CD4-positive, alpha-beta T cell (primary cell): ENCODE measurements at regions not wholly inside any gene's neighbourhood (a gene's known extent, or its start where the extent isn't known, plus 50 kb on each side); places are given as distances from the start of the nearest gene placed in this dataset.

ENCODE experiments used
- ATAC-seq: fragments of 200-7000 bp; cut with Tn5 transposase; one replicate; pipeline ENCODE4 v1.10.0; 2022; ENCODE audit warnings: mild to moderate bottlenecking; ENCODE audit not compliant: poor library complexity
- CTCF ChIA-PET: fragments of 350-600 bp; sonication (Branson Sonifier 250); formaldehyde crosslinking; loops from one replicate; lab custom pipeline; 2021; ENCODE audit warnings: antibody characterized with exemption, inconsistent platforms; lab: Charles Lee
- POLR2A ChIA-PET: fragments of 350-600 bp; sonication (Branson Sonifier 250); formaldehyde crosslinking; loops from one replicate; lab custom pipeline; 2021; ENCODE audit warnings: antibody characterized with exemption, inconsistent platforms; lab: Charles Lee
- DNase-seq, 14 experiments: peaks; one replicate each; pipeline ENCODE4 v3.0.0-alpha.2; 2013 to 2020; ENCODE audit warnings: mixed read lengths in 2 of 14
- H3K27ac ChIP-seq, 2 donors: one replicate each; pipeline versions ENCODE4 v1.5.1 to v1.7.0; 2013; ENCODE audit warnings: low read length in 2 of 2, low read depth in 1 of 2, mild to moderate bottlenecking in 1 of 2
- H3K27me3 ChIP-seq, 2 experiments: 1 replicate in 1 of 2; 2 replicates in 1 of 2; pipeline versions ENCODE4 v1.6.1 to v1.7.0; 2013; ENCODE audit warnings: low read length in 2 of 2, control low read depth in 1 of 2, mild to moderate bottlenecking in 1 of 2, moderate library complexity in 1 of 2; ENCODE audit not compliant: insufficient read depth in 2 of 2, control insufficient read depth in 1 of 2
- H3K36me3 ChIP-seq: one replicate; pipeline ENCODE4 v1.6.1; 2013; ENCODE audit warnings: low read length, control low read depth; ENCODE audit not compliant: insufficient read depth
- H3K4me1 ChIP-seq: one replicate; pipeline ENCODE4 v1.6.1; 2013; ENCODE audit warnings: low read length, control low read depth; ENCODE audit not compliant: insufficient read depth
- H3K4me3 ChIP-seq: one replicate; pipeline ENCODE4 v1.5.1; 2013; ENCODE audit warnings: mild to moderate bottlenecking, low read length, moderate library complexity
- H3K9me3 ChIP-seq, 2 experiments: 1 replicate in 1 of 2; 2 replicates in 1 of 2; pipeline versions ENCODE4 v1.6.1 to v1.7.0; 2013; ENCODE audit warnings: low read length in 2 of 2, mild to moderate bottlenecking in 2 of 2, control low read depth in 1 of 2, moderate library complexity in 1 of 2; ENCODE audit not compliant: control insufficient read depth in 1 of 2, insufficient read depth in 1 of 2
- H3K27ac Mint-ChIP-seq: one replicate; pipeline ENCODE4 v1.8.0; 2020; ENCODE audit warnings: mixed read lengths
- H3K27me3 Mint-ChIP-seq: one replicate; pipeline ENCODE4 v1.8.0; 2021; ENCODE audit warnings: mixed read lengths
- H3K36me3 Mint-ChIP-seq: one replicate; pipeline ENCODE4 v1.8.0; 2021; ENCODE audit warnings: low read depth, mixed read lengths
- H3K4me1 Mint-ChIP-seq: one replicate; pipeline ENCODE4 v1.8.0; 2021; ENCODE audit warnings: low read depth, mixed read lengths
- H3K4me3 Mint-ChIP-seq: one replicate; pipeline ENCODE4 v1.8.0; 2020; ENCODE audit warnings: mild to moderate bottlenecking, mixed read lengths
- H3K9me3 Mint-ChIP-seq: one replicate; pipeline ENCODE4 v1.8.0; 2020; ENCODE audit warnings: mixed read lengths
- CTCF ChIP-seq: fragments of 200-600 bp; IDR thresholded peaks from one replicate; pipeline ENCODE4 v1.8.0; 2022; ENCODE audit warnings: antibody characterized with exemption, mild to moderate bottlenecking
- intact Hi-C, 2 experiments: fragments of 100-400 bp; cut with DNase I in 1 of 2; cut with micrococcal nuclease in 1 of 2; formaldehyde crosslinking; loops; one replicate each; pipeline versions ENCODE4 v1.15.1 to v1.9.0; 2023 to 2025; cut with DNase I, micrococcal nuclease

DNA sequence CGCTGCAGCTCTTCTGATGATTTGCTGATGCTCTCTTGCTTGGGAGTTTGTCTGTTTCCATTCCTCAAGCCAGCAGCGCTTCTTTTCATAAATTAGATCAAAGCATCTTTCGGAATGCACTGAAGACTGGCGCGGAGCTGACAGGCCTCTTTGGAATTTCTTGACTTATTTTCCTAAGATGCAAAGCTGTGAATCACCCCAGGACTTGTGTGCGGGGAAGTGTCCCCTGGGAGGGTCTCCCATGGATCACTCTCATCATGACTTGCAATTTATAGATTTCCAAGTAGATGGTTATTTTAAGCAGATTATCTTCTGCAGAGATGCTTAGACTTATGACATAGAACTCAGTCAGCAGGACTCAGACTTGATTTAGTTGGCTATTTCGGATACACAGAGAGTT is 467.2 kb downstream of the TCERG1L start:
- POLR2A ChIA-PET, result no interaction called here
- no peak overlapping the region for H3K27ac Mint-ChIP-seq
- Histone ChIP-seq H3K4me3 (no peak overlapping the region), H3K36me3 (no peaks in the 10 kb centered on the region), H3K27me3 (no peaks in the 10 kb centered on the region), H3K4me1 (no peaks in the 10 kb centered on the region), H3K9me3 (peaks cover 0 to 8% of the 10 kb centered on the region in 2 experiments), H3K27ac (no peak overlapping the region)
- CTCF ChIA-PET, result no interaction called here
- TF ChIP-seq CTCF, result no peak
- H3K4me1 Mint-ChIP-seq, result no peaks in the 10 kb centered on the region
- ATAC-seq (no peak), DNase-seq (no peak)
- intact Hi-C loops, result no loop called here
- H3K27me3 Mint-ChIP-seq, result no peaks in the 10 kb centered on the region
- no peaks in the 10 kb centered on the region for H3K9me3 Mint-ChIP-seq
- H3K4me3 Mint-ChIP-seq, result no peak overlapping the region
- H3K36me3 Mint-ChIP-seq, result no peaks in the 10 kb centered on the region

DNA sequence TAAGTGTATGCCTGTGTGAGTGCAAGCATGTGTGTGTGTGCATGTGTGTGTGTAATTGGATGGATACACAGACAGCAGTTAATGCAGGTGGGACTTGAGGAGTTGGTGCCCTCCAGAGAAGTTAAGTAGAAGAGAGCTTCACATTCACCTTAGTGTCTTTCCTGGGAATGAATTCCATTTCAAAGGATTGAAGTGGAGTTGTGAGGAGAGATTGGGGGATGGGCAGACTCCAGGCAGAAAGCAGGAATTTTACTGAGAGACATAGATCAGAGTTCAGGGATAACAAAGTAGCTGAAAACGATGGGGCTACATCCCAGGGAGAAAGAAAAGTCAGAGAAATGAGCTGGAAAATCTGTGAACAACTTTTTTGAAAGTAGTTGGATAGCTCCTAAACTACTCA is 464.4 kb downstream of the TCERG1L start:
- TF ChIP-seq CTCF, result no peak
- no peak overlapping the region for H3K4me3 ChIP-seq
- H3K4me1 ChIP-seq, result no peaks in the 10 kb centered on the region
- ATAC-seq (no peak), DNase-seq (no peak)
- ChIA-PET CTCF (no interaction called here), POLR2A (no interaction called here)
- H3K27ac Mint-ChIP-seq, result no peak overlapping the region
- no peaks in the 10 kb centered on the region for H3K27me3 ChIP-seq
- intact Hi-C loops, result no loop called here
- H3K4me3 Mint-ChIP-seq, result no peak overlapping the region
- H3K27me3 Mint-ChIP-seq, result no peaks in the 10 kb centered on the region
- peaks cover 0 to 18% of the 10 kb centered on the region in 2 experiments for H3K9me3 ChIP-seq
- H3K36me3 ChIP-seq, result no peaks in the 10 kb centered on the region
- H3K4me1 Mint-ChIP-seq, result no peaks in the 10 kb centered on the region
- no peaks in the 10 kb centered on the region for H3K36me3 Mint-ChIP-seq
- no peak overlapping the region for H3K27ac ChIP-seq
- peaks cover 4% of the 10 kb centered on the region for H3K9me3 Mint-ChIP-seq

- Histone ChIP-seq H3K9me3 (peaks cover 0 to 13% of the 10 kb centered on the region in 2 experiments), H3K4me3 (no peak overlapping the region), H3K27me3 (no peaks in the 10 kb centered on the region), H3K27ac (no peak overlapping the region), H3K4me1 (no peaks in the 10 kb centered on the region), H3K36me3 (no peaks in the 10 kb centered on the region)
- ATAC-seq, result no peak
- TF ChIP-seq CTCF, result no peak
- Mint-ChIP-seq H3K9me3 (peaks cover 7% of the 10 kb centered on the region), H3K4me3 (no peak overlapping the region), H3K27ac (no peak overlapping the region), H3K27me3 (no peaks in the 10 kb centered on the region), H3K36me3 (no peaks in the 10 kb centered on the region), H3K4me1 (no peaks in the 10 kb centered on the region)
- POLR2A ChIA-PET, result no interaction called here
- intact Hi-C loops, result no loop called here
- CTCF ChIA-PET, result no interaction called here
- no peak for DNase-seq
These were observed 462.7 kb downstream of the TCERG1L start for GRCh38 chr10:130848855-130849254.
